Caco-2 (cell line): ENCODE measurements at regions not wholly inside any gene's neighbourhood (a gene's known extent, or its start where the extent isn't known, plus 50 kb on each side); places are given as distances from the start of the nearest gene placed in this dataset.

Source experiments
- BruUV-seq: library from RNA; stranded (reverse); fragments of 400-500 nt; replicated peaks from 2 replicates; lab custom pipeline; 2021; lab: Mats Ljungman, UMichigan
- CTCF ChIA-PET: fragments of 300-600 bp; sonication (Branson Sonifier 250); formaldehyde crosslinking; loops from one replicate; lab custom pipeline; 2022; ENCODE audit warnings: antibody characterized with exemption; lab: Charles Lee
- POLR2A ChIA-PET: fragments of 300-600 bp; sonication (Branson Sonifier 250); formaldehyde crosslinking; loops from one replicate; lab custom pipeline; 2022; ENCODE audit warnings: antibody characterized with exemption; lab: Charles Lee
- DNase-seq, 2 experiments: peaks; one replicate each; pipeline versions ENCODE4 v3.0.0 to v3.0.0-alpha.2; 2020 to 2022
- H3K27me3 ChIP-seq: replicated peaks from 2 replicates; pipeline ENCODE4 v1.6.0; 2011; ENCODE audit warnings: low read length; ENCODE audit not compliant: control insufficient read depth, insufficient read depth
- H3K36me3 ChIP-seq: 2 replicates; pipeline ENCODE4 v1.5.1; 2011; ENCODE audit warnings: low read length; ENCODE audit not compliant: control insufficient read depth, insufficient read depth
- H3K4me1 ChIP-seq: fragments of 250-450 bp; sonication (Bioruptor Pico); 2 replicates; pipeline ENCODE4 v1.5.1; 2020; ENCODE audit warnings: mild to moderate bottlenecking
- H3K4me3 ChIP-seq: 2 replicates; pipeline ENCODE4 v1.5.1; 2011; ENCODE audit warnings: low read depth, mild to moderate bottlenecking, control low read depth, low read length
- H3K9me3 ChIP-seq: fragments of 250-450 bp; sonication (Bioruptor Pico); 2 replicates; pipeline ENCODE4 v1.5.1; 2020; ENCODE audit warnings: mild to moderate bottlenecking, moderate library complexity
- H3K27ac Mint-ChIP-seq: one replicate; pipeline ENCODE4 v1.8.0; 2022; ENCODE audit warnings: mixed read lengths; ENCODE audit not compliant: unreplicated experiment
- H3K27me3 Mint-ChIP-seq: one replicate; pipeline ENCODE4 v1.8.0; 2022; ENCODE audit warnings: mixed read lengths; ENCODE audit not compliant: insufficient read depth, unreplicated experiment
- H3K36me3 Mint-ChIP-seq: one replicate; pipeline ENCODE4 v1.8.0; 2022; ENCODE audit warnings: mild to moderate bottlenecking, mixed read lengths; ENCODE audit not compliant: insufficient read depth, unreplicated experiment
- H3K4me1 Mint-ChIP-seq: one replicate; pipeline ENCODE4 v1.8.0; 2022; ENCODE audit warnings: low read depth, mixed read lengths; ENCODE audit not compliant: unreplicated experiment
- H3K4me3 Mint-ChIP-seq: one replicate; pipeline ENCODE4 v1.8.0; 2022; ENCODE audit warnings: mild to moderate bottlenecking, moderate library complexity, mixed read lengths; ENCODE audit not compliant: unreplicated experiment
- H3K9me3 Mint-ChIP-seq: one replicate; pipeline ENCODE4 v1.8.0; 2022; ENCODE audit warnings: mixed read lengths; ENCODE audit not compliant: unreplicated experiment
- CTCF ChIP-seq, 2 experiments: fragments of 200-600 bp in 1 of 2; IDR thresholded peaks; 1 replicate in 1 of 2; 2 replicates in 1 of 2; pipeline versions ENCODE4 v1.5.1 to v1.8.0; 2011 to 2022; ENCODE audit warnings: antibody characterized with exemption in 1 of 2, control low read depth in 1 of 2, inconsistent platforms in 1 of 2, low read depth in 1 of 2, low read length in 1 of 2, mild to moderate bottlenecking in 1 of 2, moderate library complexity in 1 of 2; ENCODE audit not compliant: insufficient read depth in 1 of 2, severe bottlenecking in 1 of 2, unreplicated experiment in 1 of 2
- intact Hi-C: fragments of 100-400 bp; cut with micrococcal nuclease; formaldehyde crosslinking; loops from one replicate; pipeline ENCODE4 v1.10.0; 2022; ENCODE audit not compliant: unreplicated experiment

GRCh38 chr6:43903739-43904290, 133.8 kb downstream of the VEGFA start:
- ChIA-PET CTCF (interaction anchor here (1.2 kb wide), 1 partner anchor 23 kb away, joined by 4 read pairs; no protein-coding TSS in a partner anchor), POLR2A (no interaction called here)
- H3K9me3 ChIP-seq: no peaks in the 10 kb centered on the region
- Mint-ChIP-seq H3K27me3 (no peaks in the 10 kb centered on the region), H3K36me3 (no peaks in the 10 kb centered on the region), H3K9me3 (no peaks in the 10 kb centered on the region), H3K4me1 (peaks cover 16% of the 10 kb centered on the region), H3K27ac (no peak overlapping the region), H3K4me3 (no peak overlapping the region)
- DNase-seq: no peak
- no peak for TF ChIP-seq CTCF (IDR thresholded peaks at IDR 0.05; ENCODE audit: insufficient read depth in 1 of 2, low read depth in 1 of 2, low read length in 1 of 2, severe bottlenecking in 1 of 2, unreplicated experiment in 1 of 2)
- no peaks in the 10 kb centered on the region for H3K4me1 ChIP-seq
- BruUV-seq: no TSS peak
- H3K4me3 ChIP-seq: no peak overlapping the region
- intact Hi-C loops: no loop called here
- H3K36me3 ChIP-seq: no peaks in the 10 kb centered on the region
- H3K27me3 ChIP-seq: no peaks in the 10 kb centered on the region

- no peak for DNase-seq
- ChIA-PET POLR2A (no interaction called here), CTCF (interaction anchor here (1.5 kb wide), 1 partner anchor 25 kb away, joined by 7 read pairs; no protein-coding TSS in a partner anchor)
- Mint-ChIP-seq H3K4me1 (peaks cover 16% of the 10 kb centered on the region), H3K4me3 (no peak overlapping the region), H3K27me3 (no peaks in the 10 kb centered on the region), H3K36me3 (no peaks in the 10 kb centered on the region), H3K9me3 (no peaks in the 10 kb centered on the region), H3K27ac (peak overlapping the region; percentile 69)
- Histone ChIP-seq H3K4me3 (no peak overlapping the region), H3K27me3 (no peaks in the 10 kb centered on the region), H3K9me3 (no peaks in the 10 kb centered on the region), H3K36me3 (no peaks in the 10 kb centered on the region; the same call in 1 of the 2 replicates), H3K4me1 (no peaks in the 10 kb centered on the region)
- TF ChIP-seq CTCF (IDR thresholded peaks at IDR 0.05; ENCODE audit: insufficient read depth in 1 of 2, low read depth in 1 of 2, low read length in 1 of 2, severe bottlenecking in 1 of 2, unreplicated experiment in 1 of 2): no peak
- intact Hi-C loops: no loop called here
- no TSS peak for BruUV-seq
These were observed 131.8 kb downstream of the VEGFA start for GRCh38 chr6:43901733-43902230.

GRCh38 chr6:43900916-43901732, 131.1 kb downstream of the VEGFA start:
- Mint-ChIP-seq H3K4me1 (peaks cover 16% of the 10 kb centered on the region), H3K36me3 (no peaks in the 10 kb centered on the region), H3K27ac (peak overlapping the region; percentile 69), H3K27me3 (no peaks in the 10 kb centered on the region), H3K9me3 (no peaks in the 10 kb centered on the region), H3K4me3 (no peak overlapping the region)
- Histone ChIP-seq H3K4me1 (no peaks in the 10 kb centered on the region), H3K27me3 (no peaks in the 10 kb centered on the region), H3K4me3 (no peak overlapping the region), H3K9me3 (no peaks in the 10 kb centered on the region), H3K36me3 (no peaks in the 10 kb centered on the region; the same call in 1 of the 2 replicates)
- TF ChIP-seq CTCF (IDR thresholded peaks at IDR 0.05; ENCODE audit: insufficient read depth in 1 of 2, low read depth in 1 of 2, low read length in 1 of 2, severe bottlenecking in 1 of 2, unreplicated experiment in 1 of 2): no peak
- ChIA-PET POLR2A (no interaction called here), CTCF (interaction anchor here (1.1 to 1.5 kb wide), 3 partner anchors 26 to 45 kb away, joined by 4 to 7 read pairs (median 5); no protein-coding TSS in a partner anchor)
- intact Hi-C loops: no loop called here
- peak in 1 of 2 experiments; percentile 22 for DNase-seq
- BruUV-seq: no TSS peak
